GM12872 (cell line): ENCODE measurements at regions not wholly inside any gene's neighbourhood (a gene's known extent, or its start where the extent isn't known, plus 50 kb on each side); places are given as distances from the start of the nearest gene placed in this dataset.

Source experiments
- CTCF ChIP-seq: IDR thresholded peaks from 3 replicates; pipeline ENCODE4 v1.5.1; 2011; ENCODE audit warnings: low read depth, mild to moderate bottlenecking, low read length, moderate library complexity; ENCODE audit not compliant: insufficient read depth

GRCh38 chr3:72079369-72079872 lies 294.5 kb upstream of the PROK2 start:
- peak; percentile 3; the same call in 1 of the 3 replicates for TF ChIP-seq CTCF

- TF ChIP-seq CTCF = no peak
Measured at GRCh38 chr3:72078676-72079368, 293.9 kb upstream of the PROK2 start.

GRCh38 chr3:72077473-72078259 lies 292.7 kb upstream of the PROK2 start:
- TF ChIP-seq CTCF = no peak

- TF ChIP-seq CTCF = no peak
Measured at GRCh38 chr3:72071624-72072023, 286.7 kb upstream of the PROK2 start.

- TF ChIP-seq CTCF = no peak
Measured at GRCh38 chr3:72070005-72070404, 285.1 kb upstream of the PROK2 start.

- no peak for TF ChIP-seq CTCF
Measured at GRCh38 chr3:72069543-72069942, 284.6 kb upstream of the PROK2 start.

- TF ChIP-seq CTCF = no peak
Measured at GRCh38 chr3:72068621-72069020, 283.7 kb upstream of the PROK2 start.
